Liver (tissue), 8 donors: ENCODE measurements at regions not wholly inside any gene's neighbourhood (a gene's known extent, or its start where the extent isn't known, plus 50 kb on each side); places are given as distances from the start of the nearest gene placed in this dataset.

Experiments
- DNase-seq: peaks from one replicate; pipeline ENCODE4 v3.0.0-alpha.2; 2017; ENCODE audit warnings: low spot score
- H3K27ac ChIP-seq, 2 donors: one replicate each; pipeline ENCODE4 v1.7.0; 2013; ENCODE audit warnings: inconsistent platforms in 2 of 2, low read length in 2 of 2, control low read depth in 1 of 2, low read depth in 1 of 2, mild to moderate bottlenecking in 1 of 2
- H3K27me3 ChIP-seq, 4 donors: one replicate each; pipeline versions ENCODE4 v1.6.1 to v1.7.0; 2013; ENCODE audit warnings: low read length in 3 of 4, inconsistent platforms in 1 of 4, mild to moderate bottlenecking in 1 of 4, moderate library complexity in 1 of 4; ENCODE audit not compliant: control insufficient read depth in 4 of 4, insufficient read depth in 4 of 4
- H3K36me3 ChIP-seq, 4 donors: one replicate each; pipeline versions ENCODE4 v1.6.1 to v1.7.0; 2013; ENCODE audit warnings: low read length in 3 of 4, mild to moderate bottlenecking in 3 of 4, low read depth in 1 of 4, moderate library complexity in 1 of 4; ENCODE audit not compliant: control insufficient read depth in 4 of 4, insufficient read depth in 3 of 4
- H3K4me1 ChIP-seq, 4 donors: one replicate each; pipeline versions ENCODE4 v1.6.1 to v1.7.0; 2013; ENCODE audit warnings: low read length in 3 of 4, mild to moderate bottlenecking in 3 of 4, moderate library complexity in 1 of 4; ENCODE audit not compliant: control insufficient read depth in 4 of 4, insufficient read depth in 4 of 4
- H3K4me3 ChIP-seq, 3 donors: one replicate each; pipeline versions ENCODE4 v1.6.1 to v1.7.0; 2013; ENCODE audit warnings: low read length in 3 of 3, control low read depth in 1 of 3, low read depth in 1 of 3, mild to moderate bottlenecking in 1 of 3
- H3K9ac ChIP-seq, 2 donors: one replicate each; pipeline ENCODE4 v1.7.0; 2013; ENCODE audit warnings: low read length in 2 of 2, mild to moderate bottlenecking in 2 of 2, moderate library complexity in 2 of 2, control low read depth in 1 of 2, low read depth in 1 of 2
- H3K9me3 ChIP-seq, 4 donors: one replicate each; pipeline versions ENCODE4 v1.6.1 to v1.7.0; 2013; ENCODE audit warnings: low read length in 3 of 4; ENCODE audit not compliant: control insufficient read depth in 4 of 4
- ATF3 ChIP-seq: IDR thresholded peaks from 2 replicates; pipeline ENCODE4 v1.6.1; 2016; ENCODE audit warnings: antibody characterized with exemption
- CTCF ChIP-seq: fragments of 150-350 bp; IDR thresholded peaks from 2 replicates; pipeline ENCODE4 v1.5.1; 2017; ENCODE audit warnings: improper control_type of control experiment, low read depth, low read length; ENCODE audit not compliant: missing input control
- EGR1 ChIP-seq, 2 donors: IDR thresholded peaks; 2 replicates each; pipeline ENCODE4 v1.6.1; 2016 to 2018; ENCODE audit warnings: antibody characterized with exemption in 2 of 2, low read depth in 2 of 2
- FOXA1 ChIP-seq: IDR thresholded peaks from 2 replicates; pipeline ENCODE4 v1.6.1; 2016; ENCODE audit warnings: antibody characterized with exemption
- FOXA2 ChIP-seq: IDR thresholded peaks from 2 replicates; pipeline ENCODE4 v1.6.1; 2016; ENCODE audit warnings: antibody characterized with exemption
- GABPA ChIP-seq, 2 donors: IDR thresholded peaks in 1 of 2; conservative IDR thresholded peaks in 1 of 2; 2 replicates each; pipeline ENCODE4 v1.6.1; 2016; ENCODE audit warnings: antibody characterized with exemption in 2 of 2, mild to moderate bottlenecking in 1 of 2, moderate library complexity in 1 of 2
- HNF4A ChIP-seq, 2 donors: conservative IDR thresholded peaks; 2 replicates each; pipeline ENCODE4 v1.6.1; 2016; ENCODE audit warnings: antibody characterized with exemption in 2 of 2, mild to moderate bottlenecking in 2 of 2
- HNF4G ChIP-seq: IDR thresholded peaks from 2 replicates; pipeline ENCODE4 v1.6.1; 2016; ENCODE audit warnings: antibody characterized with exemption
- JUND ChIP-seq, 2 donors: IDR thresholded peaks; 2 replicates each; pipeline ENCODE4 v1.6.1; 2016; ENCODE audit warnings: antibody characterized with exemption in 2 of 2
- MAX ChIP-seq: IDR thresholded peaks from 2 replicates; pipeline ENCODE4 v1.6.1; 2016; ENCODE audit warnings: antibody characterized with exemption
- NR2F2 ChIP-seq: IDR thresholded peaks from 2 replicates; pipeline ENCODE4 v1.6.1; 2016; ENCODE audit warnings: antibody characterized with exemption
- RAD21 ChIP-seq, 2 donors: IDR thresholded peaks; 2 replicates each; pipeline ENCODE4 v1.6.1; 2016; ENCODE audit warnings: antibody characterized with exemption in 2 of 2, mild to moderate bottlenecking in 2 of 2
- REST ChIP-seq: IDR thresholded peaks from 2 replicates; pipeline ENCODE4 v1.6.1; 2016; ENCODE audit warnings: antibody characterized with exemption, mild to moderate bottlenecking
- RXRA ChIP-seq, 2 donors: IDR thresholded peaks; 2 replicates each; pipeline ENCODE4 v1.6.1; 2017 to 2018; ENCODE audit warnings: antibody characterized with exemption in 2 of 2, mild to moderate bottlenecking in 1 of 2
- SP1 ChIP-seq: IDR thresholded peaks from 2 replicates; pipeline ENCODE4 v1.6.1; 2018; ENCODE audit warnings: antibody characterized with exemption, mild to moderate bottlenecking
- TAF1 ChIP-seq: conservative IDR thresholded peaks from 2 replicates; pipeline ENCODE4 v1.6.1; 2016; ENCODE audit warnings: antibody characterized with exemption, mild to moderate bottlenecking
- YY1 ChIP-seq: IDR thresholded peaks from 2 replicates; pipeline ENCODE4 v1.6.1; 2016; ENCODE audit warnings: antibody characterized with exemption, mild to moderate bottlenecking
- ZBTB33 ChIP-seq: IDR thresholded peaks from 2 replicates; pipeline ENCODE4 v1.6.1; 2016; ENCODE audit warnings: antibody characterized with exemption
- WGBS: extraction: QIAGEN DNeasy Blood & Tissue Kit; methylation state at CpG from one replicate; pipeline ENCODE4 v1.1.7; 2013; 5-methylcytosine and 5-hydroxymethylcytosine counted together
- donor health status: healthy.
- donor health status: healthy.
- donor health status: healthy.
- donor health status: healthy.
- donor health status: healthy.

GRCh38 chr5:24245821-24246220 lies 399.0 kb downstream of the CDH10 start (continued):
- TF ChIP-seq RAD21 (IDR thresholded peaks at IDR 0.05) (no peak), GABPA (IDR thresholded peaks at IDR 0.05 in 1 of 2, conservative IDR thresholded peaks at IDR 0.05 in 1 of 2) (no peak), SP1 (no peak), RXRA (IDR thresholded peaks at IDR 0.05) (no peak), REST (no peak), ATF3 (no peak), HNF4A (conservative IDR thresholded peaks at IDR 0.05) (no peak), EGR1 (IDR thresholded peaks at IDR 0.05; ENCODE audit: low read depth in 2 of 2) (no peak)

- Histone ChIP-seq H3K9me3 (no peaks in the 10 kb centered on the region), H3K4me1 (no peaks in the 10 kb centered on the region), H3K27me3 (peaks cover 0 to 2% (median 0%) of the 10 kb centered on the region in 4 donors), H3K9ac (no peak overlapping the region), H3K27ac (no peak overlapping the region), H3K36me3 (no peaks in the 10 kb centered on the region), H3K4me3 (no peak overlapping the region)
- 76% methylated on average over 5 of the region's 5 CpGs for WGBS
- no peak for DNase-seq
- TF ChIP-seq JUND (IDR thresholded peaks at IDR 0.05) (no peak), FOXA1 (no peak)
These were observed 380.2 kb downstream of the CDH10 start for GRCh38 chr5:24264547-24264946.

- Histone ChIP-seq H3K27me3 (no peaks in the 10 kb centered on the region), H3K9me3 (no peaks in the 10 kb centered on the region), H3K9ac (no peak overlapping the region), H3K36me3 (no peaks in the 10 kb centered on the region), H3K4me3 (no peak overlapping the region), H3K27ac (no peak overlapping the region), H3K4me1 (no peaks in the 10 kb centered on the region)
- TF ChIP-seq HNF4A (conservative IDR thresholded peaks at IDR 0.05) (no peak), RXRA (IDR thresholded peaks at IDR 0.05) (no peak), JUND (IDR thresholded peaks at IDR 0.05) (no peak), ZBTB33 (no peak), YY1 (no peak), TAF1 (no peak), REST (no peak), HNF4G (no peak), FOXA1 (no peak), NR2F2 (no peak), EGR1 (IDR thresholded peaks at IDR 0.05; ENCODE audit: low read depth in 2 of 2) (no peak), FOXA2 (no peak), SP1 (no peak), MAX (no peak), GABPA (IDR thresholded peaks at IDR 0.05 in 1 of 2, conservative IDR thresholded peaks at IDR 0.05 in 1 of 2) (no peak), RAD21 (IDR thresholded peaks at IDR 0.05) (no peak), CTCF (no peak), ATF3 (no peak)
- WGBS: 58% methylated on average over 4 of the region's 4 CpGs
- DNase-seq: no peak
These were observed 379.5 kb downstream of the CDH10 start for GRCh38 chr5:24265306-24265705.
